Spleen (tissue), 7 donors: ENCODE measurements at regions not wholly inside any gene's neighbourhood (a gene's known extent, or its start where the extent isn't known, plus 50 kb on each side); places are given as distances from the start of the nearest gene placed in this dataset.

ENCODE experiments used
- CTCF ChIP-seq, 11 experiments: fragments of 200-600 bp in 7 of 11; fragments of 450-650 bp in 4 of 11; sonication (generic) in 4 of 11; IDR thresholded peaks in 8 of 11; conservative IDR thresholded peaks in 3 of 11; 1 replicate in 7 of 11; 2 replicates in 4 of 11; pipeline versions ENCODE4 v1.4.0 to v1.8.0; 2016 to 2021; ENCODE audit warnings: antibody characterized with exemption in 11 of 11, inconsistent platforms in 4 of 11, mild to moderate bottlenecking in 1 of 11
- POLR2AphosphoS5 ChIP-seq, 3 donors: sonication (generic); formaldehyde crosslinking; IDR thresholded peaks; one replicate each; pipeline ENCODE4 v1.5.1; 2017; ENCODE audit warnings: antibody characterized with exemption in 3 of 3
- donor health status: DM: no; HTN: no; CAD: no; lungs with moderate emphysema.
- donor health status: DM: no; HTN: no; CAD: no.
- donor health status: DM: no; HTN: no; CAD: no.

GRCh38 chr7:89511900-89512299, 642.4 kb upstream of the STEAP1 start:
- no peak for TF ChIP-seq CTCF (IDR thresholded peaks at IDR 0.05 in 8 of 11, conservative IDR thresholded peaks at IDR 0.05 in 3 of 11)
- no peak for TF ChIP-seq POLR2AphosphoS5 (IDR thresholded peaks at IDR 0.05)
